ENCODE measurements at regions not wholly inside any gene's neighbourhood (a gene's known extent, or its start where the extent isn't known, plus 50 kb on each side); places are given as distances from the start of the nearest gene placed in this dataset.

- TF ChIP-seq CTCF (conservative IDR thresholded peaks at IDR 0.05 in 1 of 2, IDR thresholded peaks at IDR 0.05 in 1 of 2; ENCODE audit: low read depth in 1 of 2, low read length in 2 of 2): no peak
- no peak for TF ChIP-seq EZH2 (IDR thresholded peaks at IDR 0.05; ENCODE audit: low read length, missing control alignments)
Observed at GRCh38 chr7:25876092-25876491, 275.9 kb upstream of the NFE2L3 start.
